CD4-positive, alpha-beta T cell treated with Interferon gamma for 1 hour (primary cell): ENCODE measurements at regions not wholly inside any gene's neighbourhood (a gene's known extent, or its start where the extent isn't known, plus 50 kb on each side); places are given as distances from the start of the nearest gene placed in this dataset.
"Not testable (repeated sequence)": the region's sequence is repeated elsewhere in the genome, so short reads cannot be mapped to it uniquely, and the experiment has no call there.

Experiments used
- DNase-seq: peaks from one replicate; pipeline ENCODE4 v3.0.0-alpha.2; 2020

DNA sequence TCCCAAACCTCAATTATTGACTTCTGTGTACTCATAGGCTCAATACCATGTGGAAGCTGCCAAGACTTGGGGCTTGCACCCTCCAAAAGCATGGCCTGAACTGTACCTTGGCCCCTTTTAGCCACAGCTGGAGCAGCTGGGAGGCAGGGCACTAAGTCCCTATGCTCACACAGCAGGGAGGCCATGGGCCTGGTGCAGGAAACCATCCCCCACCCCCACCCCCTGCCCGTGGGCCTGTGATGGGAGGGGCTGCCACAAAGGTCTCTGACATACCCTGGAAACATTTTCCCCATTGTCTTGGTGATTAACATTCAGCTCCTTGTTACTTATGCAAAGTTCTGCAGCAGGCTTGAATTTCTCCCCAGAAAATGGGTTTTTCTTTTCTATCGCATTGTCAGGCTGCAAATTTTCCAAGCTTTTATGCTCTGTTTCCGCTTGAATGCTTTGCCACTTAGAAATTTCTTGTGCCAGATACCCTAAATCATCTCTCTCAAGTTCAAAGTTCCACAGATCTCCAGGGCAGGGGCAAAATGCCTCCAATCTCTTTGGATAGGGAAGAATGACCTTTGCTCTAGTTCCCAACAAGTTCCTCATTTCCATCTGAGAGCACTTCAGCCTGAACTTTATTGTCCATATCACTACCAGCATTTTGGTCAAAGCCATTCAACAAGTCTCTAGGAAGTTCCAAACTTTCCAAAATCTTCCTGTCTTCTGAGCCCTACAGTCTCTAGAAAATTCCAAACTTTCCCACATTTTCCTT, 141.8 kb downstream of the AHR start:
- not testable (repeated sequence) for DNase-seq

DNA sequence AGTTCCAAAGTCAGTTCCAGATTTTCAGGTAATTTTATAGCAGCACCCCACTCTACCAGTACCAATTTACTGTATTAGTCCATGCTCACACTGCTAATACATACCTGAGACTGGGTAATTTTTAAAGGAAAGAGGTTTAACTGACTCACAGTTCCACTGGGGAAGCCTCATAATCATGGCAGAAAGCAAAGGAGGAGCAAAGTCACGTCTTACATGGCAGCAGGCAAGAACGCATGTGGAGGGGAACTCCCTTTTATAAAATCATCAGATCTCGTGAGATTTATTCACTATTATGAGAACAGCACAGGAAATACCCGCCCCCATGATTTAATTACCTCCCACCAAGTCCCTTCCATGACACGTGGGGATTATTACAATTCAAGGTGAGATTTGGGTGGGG, 142.4 kb downstream of the AHR start:
- DNase-seq = no peak

DNA sequence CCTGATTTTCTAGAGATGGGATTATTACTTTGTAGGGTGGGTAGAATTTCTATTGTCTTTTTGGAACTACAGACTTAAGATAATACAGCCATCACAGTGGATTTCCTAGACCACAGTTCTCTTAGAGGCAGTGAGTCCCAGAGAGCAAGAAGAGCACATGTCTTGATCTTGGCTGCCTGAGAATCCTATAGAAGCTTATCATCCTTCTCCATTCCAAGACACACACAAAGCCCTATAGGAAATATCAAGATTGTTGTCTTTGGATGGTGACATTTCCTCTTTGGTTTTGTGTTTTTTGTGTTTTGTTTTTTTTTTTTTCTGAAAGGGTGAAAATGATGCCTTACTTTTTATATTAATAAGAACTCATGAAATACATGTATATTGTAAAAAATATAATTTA, 143.1 kb downstream of the AHR start:
- DNase-seq = no peak

DNA sequence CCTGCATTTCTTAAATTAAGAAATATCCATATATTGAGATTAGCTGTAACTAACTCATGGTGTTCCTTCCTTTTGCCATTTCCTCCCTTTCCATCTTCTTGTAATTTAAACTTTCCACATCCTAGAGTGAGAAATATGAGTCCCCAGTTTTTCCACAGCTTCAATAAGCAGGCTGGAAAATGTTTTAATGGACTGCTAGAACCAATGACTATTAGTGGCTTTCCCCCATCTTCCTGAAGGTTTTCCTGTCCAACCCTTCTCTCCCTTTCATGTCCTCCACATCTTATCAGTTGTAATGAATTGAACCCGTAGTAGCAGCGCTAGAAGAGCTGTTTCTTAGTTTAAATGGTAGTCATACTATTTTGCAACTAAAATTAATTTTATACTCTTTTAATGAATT, 145.7 kb downstream of the AHR start:
- DNase-seq = no peak

DNA sequence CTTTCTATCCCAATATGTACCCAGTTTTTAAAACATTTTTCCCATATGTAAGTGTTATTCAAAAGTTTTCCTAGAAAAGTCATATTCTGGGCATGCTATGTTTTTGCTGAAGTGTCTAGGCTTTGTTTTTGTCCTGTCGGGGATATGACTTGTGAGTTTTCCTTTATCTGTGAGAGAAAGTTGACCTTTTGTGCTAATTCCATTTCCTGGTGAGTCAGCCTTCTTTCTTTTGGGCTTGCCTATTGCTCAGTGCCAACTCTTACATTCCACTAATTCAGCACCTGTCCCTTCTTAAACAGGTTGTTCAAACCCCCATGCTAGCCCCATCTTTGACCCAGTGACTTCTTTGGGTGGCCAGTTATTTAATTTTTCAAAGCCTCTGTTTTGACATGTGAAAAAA, 146.2 kb downstream of the AHR start:
- DNase-seq = no peak

DNA sequence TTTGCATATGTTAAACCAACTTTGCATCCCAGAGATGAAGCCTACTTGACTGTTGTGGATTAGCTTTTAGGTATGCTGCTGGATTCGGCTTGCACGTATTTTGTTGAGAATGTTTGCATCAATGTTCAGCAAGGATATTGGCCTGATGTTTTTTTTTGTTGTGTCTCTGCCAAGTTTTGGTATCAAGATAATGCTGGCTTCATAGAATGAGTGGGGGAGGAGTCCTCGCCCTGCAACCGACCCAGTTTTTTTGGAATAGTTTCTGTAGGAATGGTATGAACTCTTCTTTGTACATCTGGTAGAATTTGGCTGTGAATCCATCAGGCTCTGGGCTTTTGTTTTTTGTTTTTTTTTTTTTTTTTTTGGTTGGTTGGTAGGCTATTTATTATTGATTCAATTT, 147.9 kb downstream of the AHR start:
- no peak for DNase-seq

DNA sequence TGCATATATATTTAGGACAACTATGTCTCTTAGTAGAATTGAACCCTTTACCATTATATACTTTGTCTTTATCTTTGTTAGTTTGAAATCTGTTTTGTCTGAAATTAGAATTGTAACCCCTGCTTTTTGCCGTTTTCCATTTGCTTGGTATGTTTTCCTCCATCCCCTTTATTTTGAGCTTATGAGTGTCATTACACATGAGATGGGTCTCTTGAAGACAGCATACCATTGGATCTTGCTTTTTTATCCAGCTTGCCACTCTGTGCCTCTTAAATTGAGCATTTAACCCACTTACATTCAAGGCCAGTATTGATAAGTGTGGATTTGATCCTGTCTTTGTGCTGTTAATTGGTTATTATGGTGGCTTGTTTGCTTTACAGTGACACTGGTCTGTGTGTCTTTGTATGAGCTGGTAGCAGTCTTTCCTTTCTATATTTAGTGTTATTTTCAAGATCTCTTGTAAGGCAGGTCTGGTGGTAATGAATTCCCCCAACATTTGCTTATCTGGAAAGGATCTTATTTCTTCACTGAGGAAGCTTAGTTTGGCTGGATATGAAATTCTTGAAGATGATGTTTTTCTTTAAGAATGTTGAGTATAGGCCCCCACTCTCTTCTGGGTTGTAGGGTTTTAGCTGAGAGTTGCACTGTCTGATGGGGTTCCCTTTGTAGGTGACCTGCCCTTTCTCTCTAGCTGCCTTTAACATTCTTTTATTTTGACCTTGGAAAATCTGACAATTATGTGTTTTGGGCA, 149.5 kb downstream of the AHR start:
- no peak for DNase-seq

DNA sequence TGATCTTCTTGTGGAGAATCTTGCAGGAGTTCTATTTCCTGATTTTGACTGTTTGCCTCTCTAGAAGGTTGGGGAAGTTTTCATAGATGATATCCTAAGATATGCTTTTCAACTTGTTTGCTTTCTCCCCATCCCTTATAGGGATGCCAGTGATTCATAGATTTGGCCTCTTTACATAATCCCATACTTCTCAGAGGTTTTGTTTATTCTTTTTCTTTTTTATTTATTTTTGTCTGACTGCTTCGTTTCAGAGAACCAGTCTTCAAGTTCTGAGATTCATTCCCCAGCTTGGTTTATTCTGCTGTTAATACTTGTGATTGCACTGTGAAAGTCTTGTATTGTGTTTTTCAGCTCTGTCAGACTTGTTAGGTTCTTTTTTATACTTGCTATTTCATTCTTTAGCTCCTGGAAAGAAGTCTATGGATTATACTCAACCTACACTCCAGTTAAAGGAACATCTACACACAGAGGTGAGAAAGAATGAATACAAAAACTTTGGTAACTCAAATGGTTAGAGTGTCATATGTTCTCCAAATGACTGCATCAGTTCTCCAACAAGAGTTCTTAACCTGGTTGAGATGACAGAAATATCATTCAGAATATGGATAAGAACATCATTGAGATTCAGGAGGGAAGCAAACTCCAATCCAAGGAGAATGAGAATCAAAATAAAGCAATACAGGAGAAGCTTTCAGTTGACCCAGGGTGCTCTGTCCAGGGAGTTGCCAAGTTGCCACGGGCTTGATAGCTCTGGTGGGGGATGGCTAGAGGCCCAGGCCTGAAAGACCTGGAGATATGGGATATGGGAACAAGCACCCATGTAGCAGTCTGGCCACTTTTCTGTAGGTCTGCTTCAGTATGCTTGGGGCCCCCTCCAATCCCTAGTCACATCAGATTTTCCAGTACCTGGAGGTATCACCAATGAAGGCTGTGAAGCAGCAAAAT, 150.3 kb downstream of the AHR start:
- DNase-seq = no peak

DNA sequence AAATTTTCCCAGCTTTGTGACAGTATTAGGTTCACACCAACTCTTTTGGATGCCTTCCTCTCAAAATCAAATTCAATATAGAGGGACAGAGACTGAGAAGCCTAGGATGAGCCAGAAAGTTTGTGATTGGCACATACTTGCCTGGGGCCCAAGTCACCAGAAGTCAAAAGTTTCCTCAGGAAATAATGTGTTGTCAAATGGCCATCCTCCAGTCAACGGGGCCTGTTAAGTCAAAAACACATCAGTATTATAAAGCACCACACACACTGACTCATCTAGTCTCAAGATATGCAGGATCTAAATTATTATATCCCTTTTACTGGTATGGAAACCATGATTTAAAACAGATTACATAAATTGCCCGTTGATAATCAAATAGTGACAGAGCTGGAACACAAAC, 158.1 kb downstream of the AHR start:
- no peak for DNase-seq

DNA sequence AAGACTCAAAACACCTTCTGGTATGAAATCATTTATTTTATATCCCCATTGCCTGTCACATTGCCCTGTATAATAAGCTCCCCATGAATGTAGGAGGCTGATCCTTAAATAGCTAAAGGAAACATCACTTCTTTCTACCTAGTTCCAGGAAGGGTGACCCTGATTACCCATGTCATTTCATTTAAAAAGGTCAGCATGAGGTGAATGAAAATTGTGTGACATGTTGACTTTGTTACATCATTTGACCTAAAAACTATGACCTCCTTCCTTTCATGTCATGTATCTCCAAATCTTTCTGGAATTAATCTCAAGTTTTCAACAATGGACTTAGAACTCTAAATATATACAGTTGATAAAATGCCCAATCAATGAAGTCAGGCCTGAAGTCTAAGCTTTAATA, 161.5 kb downstream of the AHR start:
- DNase-seq = no peak

DNA sequence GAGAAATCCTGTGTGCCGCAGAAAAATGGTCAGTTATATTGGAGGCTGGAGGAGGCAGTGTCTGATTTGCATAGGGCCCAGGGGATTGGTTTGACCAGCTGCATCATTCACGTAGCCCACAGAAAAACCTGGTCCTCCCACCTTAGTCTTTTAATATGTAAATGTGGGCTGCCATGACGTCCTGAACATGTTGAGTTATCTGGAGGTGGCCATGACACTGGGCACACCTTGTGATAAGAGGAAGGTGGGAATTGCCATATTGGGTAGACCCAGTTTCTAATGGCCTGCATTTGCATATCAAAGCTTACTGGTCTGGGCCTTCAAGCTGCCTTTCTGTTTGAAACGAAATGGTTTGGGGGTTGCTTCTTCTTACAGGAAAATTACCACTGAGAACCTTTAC, 162.2 kb downstream of the AHR start:
- no peak for DNase-seq

DNA sequence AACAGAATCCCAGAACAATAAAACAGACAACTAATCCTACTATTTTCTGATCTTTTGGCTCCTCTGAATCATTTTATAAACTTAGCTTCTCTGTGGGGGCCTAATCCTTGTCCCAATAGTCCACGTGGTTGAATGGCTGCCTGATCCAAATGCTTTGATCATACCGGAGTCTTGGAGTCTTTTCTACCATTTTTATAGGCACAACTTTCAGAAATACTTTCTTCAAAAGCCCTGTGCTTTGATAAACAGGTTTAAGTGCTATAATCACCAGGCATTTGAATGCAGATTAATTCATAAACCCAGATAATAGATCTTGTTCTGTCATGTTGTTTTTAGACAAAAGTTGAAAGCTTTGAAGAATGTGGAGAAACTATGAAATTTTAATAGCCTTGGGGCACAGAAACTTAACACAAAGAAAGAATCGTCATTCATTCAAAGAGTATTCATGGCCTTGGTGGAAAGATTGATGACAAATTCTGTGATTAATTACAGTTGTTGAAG, 163.7 kb downstream of the AHR start:
- no peak for DNase-seq

DNA sequence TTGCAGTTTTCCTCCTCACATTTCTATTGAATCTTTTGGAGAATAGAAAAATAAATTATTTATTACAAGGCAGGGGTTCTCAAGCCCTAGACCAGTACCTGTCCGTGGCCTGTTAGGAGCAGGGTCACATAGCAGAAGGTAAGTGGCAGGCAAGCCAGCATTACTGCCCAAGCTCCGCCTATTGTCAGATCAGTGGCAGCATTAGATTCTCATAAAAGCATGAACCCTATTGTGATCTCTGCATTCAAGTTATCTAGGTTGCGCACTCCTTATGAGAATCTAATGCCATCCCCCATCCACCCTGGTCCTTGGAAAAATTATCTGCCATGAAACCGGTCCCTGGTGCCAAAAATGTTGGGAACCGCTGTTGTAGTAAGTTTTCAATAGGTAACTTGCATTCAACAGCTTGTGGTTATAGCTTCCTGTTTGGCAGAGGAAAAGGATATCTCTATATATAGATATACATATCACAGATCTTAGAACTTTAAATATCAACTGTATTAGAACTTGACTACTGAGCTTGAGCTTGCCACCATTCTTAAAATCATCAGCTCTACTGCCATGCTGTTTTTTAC, 165.1 kb downstream of the AHR start:
- no peak for DNase-seq

DNA sequence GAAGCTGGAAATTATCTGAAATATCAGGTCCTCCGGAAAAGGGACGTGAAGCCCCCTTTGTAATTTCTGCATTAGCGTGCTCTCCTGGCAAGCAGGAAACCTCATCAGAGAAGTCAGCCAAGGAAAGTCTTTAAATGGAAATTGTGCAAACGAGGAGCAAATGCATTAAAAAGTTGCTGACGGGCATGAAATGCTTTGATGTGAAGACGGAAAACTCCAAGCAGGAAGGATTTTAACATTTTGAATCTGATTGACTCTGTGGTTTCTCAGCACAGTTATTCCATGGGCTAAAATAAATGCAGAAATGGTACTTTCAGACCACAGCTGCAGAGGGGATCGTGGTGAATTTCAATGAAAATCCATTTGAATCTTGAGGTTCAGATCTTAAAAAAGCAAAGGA, 167.8 kb downstream of the AHR start:
- DNase-seq = no peak

DNA sequence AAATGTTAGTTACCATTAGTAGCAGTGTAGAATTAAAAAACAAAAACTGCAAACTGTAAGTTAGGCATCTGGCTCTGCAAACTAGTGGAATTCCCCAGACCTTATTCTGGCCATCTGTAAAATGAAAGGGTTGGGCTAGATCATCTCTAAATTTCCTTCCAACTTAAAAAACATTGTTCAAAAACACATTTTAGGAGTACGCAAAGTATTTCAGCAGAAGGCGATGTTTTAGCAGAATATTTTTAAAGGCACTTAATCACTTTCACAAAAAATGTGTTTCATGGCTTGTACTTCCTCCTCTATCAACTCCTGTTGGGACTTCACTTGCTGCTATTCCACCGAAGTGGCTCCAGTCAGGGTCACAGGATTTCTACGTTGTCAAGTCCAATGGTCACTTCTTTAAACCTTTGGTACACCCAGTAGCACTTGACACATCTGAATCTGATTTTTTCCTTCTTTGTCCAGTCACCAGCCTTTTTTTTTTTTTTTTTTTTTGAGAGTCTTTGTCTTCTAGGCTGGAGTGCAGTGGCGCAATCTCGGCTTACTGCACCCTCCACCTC, 169.0 kb downstream of the AHR start:
- DNase-seq = no peak

DNA sequence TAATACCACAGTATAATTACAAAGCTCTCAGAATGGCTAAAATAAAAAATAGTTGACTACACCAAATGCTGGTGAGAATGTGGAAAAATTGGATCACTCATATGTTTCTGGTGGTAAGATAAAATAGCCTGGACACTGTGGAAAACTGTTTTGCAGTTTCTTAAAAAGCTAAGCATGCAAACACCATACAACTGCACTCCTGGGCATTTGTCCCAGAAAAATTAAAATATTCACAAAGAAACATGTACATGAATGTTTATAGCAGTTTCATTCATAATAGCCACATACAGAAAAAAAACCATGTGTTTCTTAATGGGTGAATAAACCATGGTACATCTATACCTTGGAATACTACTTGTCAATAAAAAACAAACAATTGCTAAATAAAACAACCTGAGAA, 172.9 kb downstream of the AHR start:
- DNase-seq = no peak

DNA sequence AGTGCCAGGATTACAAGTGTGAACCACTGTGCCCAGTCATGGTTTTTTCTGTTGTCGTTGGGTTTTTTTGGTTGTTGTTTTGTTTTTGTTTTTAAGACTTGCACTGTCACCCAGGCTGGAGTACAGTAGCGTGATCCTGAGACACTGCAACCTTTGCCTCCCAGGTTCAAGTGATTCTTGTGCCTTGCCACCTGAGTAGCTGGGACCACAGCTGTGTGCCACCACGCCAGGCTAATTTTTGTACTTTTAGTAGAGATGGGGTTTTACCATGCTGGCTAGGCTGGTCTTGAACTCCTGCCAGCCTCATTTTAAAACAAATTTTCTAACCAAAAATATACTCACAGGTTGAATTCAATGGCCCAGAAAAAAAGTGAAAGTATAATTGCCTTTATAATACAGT, 174.1 kb downstream of the AHR start:
- DNase-seq = no peak

DNA sequence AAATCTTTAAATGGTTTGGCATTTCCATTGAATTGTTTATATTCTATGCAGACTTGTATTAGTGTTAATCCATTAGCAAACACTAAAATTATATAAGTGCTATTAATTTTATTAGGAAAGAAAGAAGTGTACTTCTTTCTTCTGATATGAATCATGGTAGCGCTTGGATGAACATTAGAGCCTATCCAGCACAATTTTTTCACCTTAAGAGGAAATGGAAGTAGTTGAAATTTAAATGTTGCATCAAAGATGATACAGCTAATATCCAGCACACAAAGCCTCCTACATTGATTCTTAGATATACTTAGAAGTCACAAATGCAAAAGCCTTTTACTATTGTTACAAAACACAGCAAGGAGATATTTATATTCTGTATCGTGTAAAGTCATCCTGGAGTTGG, 174.5 kb downstream of the AHR start:
- no peak for DNase-seq

DNA sequence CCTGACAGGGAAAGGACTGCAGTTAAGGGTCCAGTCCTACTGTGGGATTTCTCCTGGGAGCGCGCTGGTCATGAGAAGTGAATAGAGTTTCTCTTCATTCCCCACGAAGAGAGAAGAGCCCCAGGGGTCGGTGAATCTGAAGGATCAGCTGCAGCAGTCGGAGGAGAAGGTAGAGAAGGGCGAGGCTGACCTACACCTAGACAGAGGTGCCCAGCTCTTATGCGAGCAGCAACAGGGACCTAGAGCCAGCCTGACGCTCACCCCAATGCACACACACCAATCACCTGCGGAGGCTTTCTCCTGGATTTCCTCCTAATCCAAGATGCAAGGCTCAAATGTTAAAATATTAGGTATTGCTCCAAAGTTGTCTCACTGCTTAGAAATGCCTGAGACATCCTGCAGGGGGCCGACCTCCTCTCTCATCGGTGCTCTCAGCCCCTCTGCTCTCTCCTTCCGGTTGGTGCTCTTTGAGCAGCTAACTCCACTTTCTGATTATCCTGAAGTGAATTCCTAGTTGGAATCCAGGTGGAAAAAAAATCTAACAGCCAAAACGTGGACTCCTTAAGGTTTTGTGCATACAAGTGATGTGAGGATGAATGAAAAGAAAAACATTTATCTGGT, 176.4 kb downstream of the AHR start:
- no peak for DNase-seq

DNA sequence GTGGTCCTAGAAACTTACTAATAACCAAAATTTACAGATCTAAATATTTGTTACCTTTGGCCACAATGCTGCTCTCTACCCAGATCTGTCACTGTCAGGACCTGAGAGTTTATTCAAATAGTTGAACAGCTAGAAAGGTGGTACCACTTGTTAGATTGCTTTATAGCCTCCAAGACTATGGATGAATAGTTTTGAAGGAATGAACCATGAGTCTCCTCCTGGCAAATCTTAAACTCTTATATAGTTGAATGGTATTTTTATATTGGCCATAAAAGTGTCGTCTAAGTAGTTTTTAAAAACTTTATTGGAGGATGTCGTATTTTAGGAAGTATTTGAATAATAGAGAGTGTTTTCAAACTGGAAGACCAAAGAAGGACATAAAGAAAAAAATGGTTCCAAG, 178.7 kb downstream of the AHR start:
- DNase-seq = no peak

DNA sequence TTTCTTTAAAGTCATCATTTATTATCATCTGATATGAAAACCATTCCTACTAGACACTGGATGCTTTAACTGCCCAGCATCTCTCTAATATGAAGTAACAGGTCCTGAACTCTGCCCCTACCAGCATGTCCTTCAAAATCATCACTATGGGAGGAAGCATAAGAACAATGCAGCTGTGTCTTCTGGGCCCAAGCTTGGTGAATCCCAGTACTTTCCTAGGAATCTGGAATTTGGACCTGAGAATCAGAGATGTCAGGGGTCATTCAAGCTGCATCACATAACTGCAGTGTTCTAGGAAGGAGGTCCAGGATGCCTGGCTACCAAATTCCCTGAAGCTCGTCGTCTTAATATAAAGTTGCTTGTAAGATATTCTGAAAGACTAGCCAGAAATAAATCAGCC, 182.7 kb downstream of the AHR start:
- DNase-seq = no peak

DNA sequence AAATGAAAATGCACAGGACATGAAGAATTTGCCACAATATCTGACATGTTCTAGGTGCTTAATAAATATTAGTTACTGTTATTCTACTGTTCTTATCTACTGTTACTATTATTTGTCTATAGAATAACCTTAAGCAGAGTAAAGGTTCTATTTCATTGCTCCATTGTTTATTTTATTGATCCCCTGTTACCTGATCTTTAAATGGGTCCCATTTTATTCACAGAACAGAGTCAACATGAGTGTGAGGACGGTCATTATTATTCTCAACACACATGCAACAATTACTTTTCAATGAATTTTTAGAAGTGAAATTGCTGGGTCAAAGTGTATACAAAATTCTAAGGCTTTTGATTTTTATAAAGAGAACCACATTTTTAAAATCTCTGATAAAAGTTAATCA, 186.9 kb downstream of the AHR start:
- no peak for DNase-seq
